Sigmoid colon (tissue), 3 donors: ENCODE measurements at regions not wholly inside any gene's neighbourhood (a gene's known extent, or its start where the extent isn't known, plus 50 kb on each side); places are given as distances from the start of the nearest gene placed in this dataset.

Experiments used
- CTCF ChIP-seq, 4 experiments: fragments of 450-650 bp in 3 of 4; fragments of 200-600 bp in 1 of 4; IDR thresholded peaks; one replicate each; pipeline ENCODE4 v1.5.1; 2016 to 2019; ENCODE audit warnings: antibody characterized with exemption in 4 of 4, mild to moderate bottlenecking in 3 of 4, moderate library complexity in 2 of 4
- POLR2A ChIP-seq, 2 donors: fragments of 450-650 bp; IDR thresholded peaks; one replicate each; pipeline ENCODE4 v1.6.1; 2016; ENCODE audit warnings: antibody characterized with exemption in 2 of 2, mild to moderate bottlenecking in 2 of 2, moderate library complexity in 2 of 2

- no peak for TF ChIP-seq POLR2A (IDR thresholded peaks at IDR 0.05)
- TF ChIP-seq CTCF (IDR thresholded peaks at IDR 0.05) = no peak
Observed at GRCh38 chr3:43905157-43905556, 214.4 kb downstream of the ABHD5 start.
